ENCODE measurements at regions not wholly inside any gene's neighbourhood (a gene's known extent, or its start where the extent isn't known, plus 50 kb on each side); places are given as distances from the start of the nearest gene placed in this dataset.

GRCh38 chr2:235286622-235287374 is 207.0 kb upstream of the AGAP1 start:
- TF ChIP-seq CTCF (IDR thresholded peaks at IDR 0.05) (no peak), POLR2A (IDR thresholded peaks at IDR 0.05) (no peak)
